ENCODE measurements at regions not wholly inside any gene's neighbourhood (a gene's known extent, or its start where the extent isn't known, plus 50 kb on each side); places are given as distances from the start of the nearest gene placed in this dataset.
"Not testable (repeated sequence)": the region's sequence is repeated elsewhere in the genome, so short reads cannot be mapped to it uniquely, and the experiment has no call there.

DNA sequence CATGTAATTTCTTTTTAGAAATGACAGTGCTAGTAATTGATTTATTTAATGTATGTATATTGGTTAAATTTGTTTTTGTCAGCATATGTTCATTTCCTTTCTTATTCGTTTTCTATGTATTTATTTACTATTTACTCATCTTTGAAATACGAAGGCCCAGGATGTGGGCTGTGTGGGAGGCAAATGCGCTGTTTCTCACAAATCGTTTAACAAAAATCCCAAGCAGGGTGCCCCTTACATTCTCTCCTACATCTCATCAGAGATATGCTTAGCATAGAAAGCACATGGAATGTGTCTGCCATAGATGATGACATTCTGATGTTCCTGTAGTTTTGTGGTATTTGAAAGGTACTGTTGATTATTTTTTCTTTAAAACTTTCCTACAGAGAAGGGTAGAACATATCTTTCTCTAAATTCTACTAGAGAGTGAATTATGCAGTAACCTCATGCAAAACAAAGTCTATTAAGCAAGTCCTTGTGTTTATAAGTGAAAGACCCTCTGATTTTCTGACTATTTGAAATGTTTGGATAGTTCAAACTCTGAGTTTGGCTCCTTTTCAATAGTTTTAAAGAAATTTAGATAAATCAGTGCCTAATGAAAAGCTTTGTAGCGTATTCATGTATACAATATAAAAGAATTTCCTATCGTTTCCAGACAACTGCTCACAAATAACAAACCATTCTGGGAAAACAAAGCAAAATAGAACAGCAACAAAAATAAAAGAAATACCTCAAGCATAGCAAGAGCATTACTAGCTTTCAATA is 111.1 kb upstream of the VGLL3 start:
- CTCF ChIA-PET: interaction anchor here (1.1 kb wide), 1 partner anchor 68 kb away, joined by 3 read pairs; no protein-coding TSS in a partner anchor

GRCh38 chr3:87097733-87098132 is 106.8 kb upstream of the VGLL3 start:
- DNase-seq (ENCODE audit: unreplicated experiment); BruUV-seq (replicated peaks); H3K4me3 Mint-ChIP-seq (ENCODE audit: unreplicated experiment); H3K27ac Mint-ChIP-seq (ENCODE audit: low read depth, unreplicated experiment); H3K36me3 Mint-ChIP-seq (ENCODE audit: insufficient read depth, unreplicated experiment); H3K9me3 Mint-ChIP-seq (ENCODE audit: unreplicated experiment); H3K4me1 Mint-ChIP-seq (ENCODE audit: insufficient read depth, unreplicated experiment); intact Hi-C loops (cut with micrococcal nuclease); H3K27me3 Mint-ChIP-seq (ENCODE audit: insufficient read depth, unreplicated experiment): not testable (repeated sequence)
- ChIA-PET CTCF (interaction anchor here (1.0 kb wide), 2 partner anchors 13 to 15 kb away, joined by 3 to 4 read pairs; no protein-coding TSS in a partner anchor), POLR2A (interaction anchor here (0.7 kb wide), 1 partner anchor 68 kb away, joined by 4 read pairs; no protein-coding TSS in a partner anchor)

More for the DNA sequence above, 111.1 kb upstream of the VGLL3 start:
- TF ChIP-seq, protein P1, sequence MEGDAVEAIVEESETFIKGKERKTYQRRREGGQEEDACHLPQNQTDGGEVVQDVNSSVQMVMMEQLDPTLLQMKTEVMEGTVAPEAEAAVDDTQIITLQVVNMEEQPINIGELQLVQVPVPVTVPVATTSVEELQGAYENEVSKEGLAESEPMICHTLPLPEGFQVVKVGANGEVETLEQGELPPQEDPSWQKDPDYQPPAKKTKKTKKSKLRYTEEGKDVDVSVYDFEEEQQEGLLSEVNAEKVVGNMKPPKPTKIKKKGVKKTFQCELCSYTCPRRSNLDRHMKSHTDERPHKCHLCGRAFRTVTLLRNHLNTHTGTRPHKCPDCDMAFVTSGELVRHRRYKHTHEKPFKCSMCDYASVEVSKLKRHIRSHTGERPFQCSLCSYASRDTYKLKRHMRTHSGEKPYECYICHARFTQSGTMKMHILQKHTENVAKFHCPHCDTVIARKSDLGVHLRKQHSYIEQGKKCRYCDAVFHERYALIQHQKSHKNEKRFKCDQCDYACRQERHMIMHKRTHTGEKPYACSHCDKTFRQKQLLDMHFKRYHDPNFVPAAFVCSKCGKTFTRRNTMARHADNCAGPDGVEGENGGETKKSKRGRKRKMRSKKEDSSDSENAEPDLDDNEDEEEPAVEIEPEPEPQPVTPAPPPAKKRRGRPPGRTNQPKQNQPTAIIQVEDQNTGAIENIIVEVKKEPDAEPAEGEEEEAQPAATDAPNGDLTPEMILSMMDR (IDR thresholded peaks at IDR 0.05; ENCODE audit: unreplicated experiment): no peak
- H3K27ac Mint-ChIP-seq (ENCODE audit: low read depth, unreplicated experiment): no peak overlapping the region
- no peak overlapping the region for H3K4me3 Mint-ChIP-seq (ENCODE audit: unreplicated experiment)
- BruUV-seq (replicated peaks): no TSS peak
- intact Hi-C loops (cut with micrococcal nuclease): no loop called here
- no peak for DNase-seq (ENCODE audit: unreplicated experiment)
- H3K4me1 Mint-ChIP-seq (ENCODE audit: insufficient read depth, unreplicated experiment): no peaks in the 10 kb centered on the region
- H3K27me3 Mint-ChIP-seq (ENCODE audit: insufficient read depth, unreplicated experiment): no peaks in the 10 kb centered on the region
- no peaks in the 10 kb centered on the region for H3K9me3 Mint-ChIP-seq (ENCODE audit: unreplicated experiment)
- POLR2A ChIA-PET: no interaction called here
- no peaks in the 10 kb centered on the region for H3K36me3 Mint-ChIP-seq (ENCODE audit: insufficient read depth, unreplicated experiment)

DNA sequence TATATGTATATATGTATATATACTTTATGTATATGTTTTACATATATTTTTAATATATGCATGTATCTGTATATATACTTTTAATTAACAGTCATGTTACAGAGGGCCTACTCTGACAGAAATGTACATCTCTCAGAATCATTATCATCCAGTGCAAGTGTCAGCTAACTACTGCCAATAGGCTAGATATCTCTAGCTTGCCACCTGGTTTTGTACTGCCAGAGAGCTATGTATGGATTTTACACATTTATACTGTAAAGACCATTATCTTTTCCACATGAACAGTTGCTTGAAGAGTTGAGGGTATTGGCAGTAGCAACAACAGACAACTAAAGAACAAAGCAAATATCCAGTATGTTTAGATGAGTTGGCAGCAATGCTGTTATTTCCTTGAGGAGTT is 99.7 kb upstream of the VGLL3 start:
- POLR2A ChIA-PET: no interaction called here
- no peak overlapping the region for H3K27ac Mint-ChIP-seq (ENCODE audit: low read depth, unreplicated experiment)
- no peaks in the 10 kb centered on the region for H3K9me3 Mint-ChIP-seq (ENCODE audit: unreplicated experiment)
- intact Hi-C loops (cut with micrococcal nuclease): no loop called here
- no peaks in the 10 kb centered on the region for H3K36me3 Mint-ChIP-seq (ENCODE audit: insufficient read depth, unreplicated experiment)
- no peak overlapping the region for H3K4me3 Mint-ChIP-seq (ENCODE audit: unreplicated experiment)
- H3K27me3 Mint-ChIP-seq (ENCODE audit: insufficient read depth, unreplicated experiment): no peaks in the 10 kb centered on the region
- no peaks in the 10 kb centered on the region for H3K4me1 Mint-ChIP-seq (ENCODE audit: insufficient read depth, unreplicated experiment)
- CTCF ChIA-PET: interaction anchor here (0.7 to 2.3 kb wide), 3 partner anchors 8 to 647 kb away, joined by 3 to 11 read pairs (median 3); no protein-coding TSS in a partner anchor
- no peak for DNase-seq (ENCODE audit: unreplicated experiment)
- BruUV-seq (replicated peaks): no TSS peak
- TF ChIP-seq, protein P1 (IDR thresholded peaks at IDR 0.05; ENCODE audit: unreplicated experiment): no peak

DNA sequence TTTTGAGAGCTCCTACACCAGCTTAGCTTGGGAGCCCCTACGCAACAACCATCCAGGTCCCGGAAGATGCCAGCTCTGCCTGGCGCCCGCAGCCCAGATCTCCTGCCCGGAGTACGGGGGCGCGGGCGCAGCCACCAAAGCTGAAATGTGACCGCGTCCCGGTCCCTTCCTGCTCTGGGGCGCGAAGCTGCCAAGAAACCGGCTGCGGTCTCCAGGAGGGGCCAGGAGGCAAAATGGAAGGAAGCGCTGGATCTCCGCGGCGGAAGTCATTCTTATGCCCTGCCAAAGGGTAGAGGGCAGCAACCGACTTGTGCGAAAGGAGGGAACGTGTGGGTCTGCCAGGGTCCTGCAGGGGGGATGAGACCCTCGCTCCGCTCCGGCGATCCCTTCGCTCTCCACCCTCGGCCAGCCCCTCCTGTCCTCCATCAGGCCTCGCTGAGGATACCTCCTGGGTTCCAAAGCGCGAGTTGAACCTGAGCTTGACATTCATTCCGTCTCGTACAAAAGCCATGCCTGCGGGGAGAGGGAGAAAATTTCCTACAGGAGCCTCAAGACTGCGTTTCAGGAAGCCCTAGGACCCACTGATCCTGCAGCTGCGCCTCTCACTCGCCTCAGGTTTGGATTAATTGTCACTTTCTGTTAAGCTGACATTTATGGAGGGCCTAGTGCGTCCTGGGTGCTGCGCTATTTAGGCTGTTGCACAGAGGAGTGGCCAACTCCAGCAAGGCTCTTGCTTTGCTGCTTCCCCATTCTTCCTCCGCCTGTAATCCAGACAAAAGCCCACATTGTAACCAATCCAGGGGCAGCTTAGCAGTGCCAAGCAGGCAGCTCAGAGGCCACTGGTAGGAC is 98.3 kb upstream of the VGLL3 start:
- intact Hi-C loops (cut with micrococcal nuclease): loop anchor here (10.0 kb wide), 1 partner anchor 524 kb away; no protein-coding TSS in a partner anchor
- BruUV-seq (replicated peaks): no TSS peak
- Mint-ChIP-seq H3K27ac (ENCODE audit: low read depth, unreplicated experiment) (no peak overlapping the region), H3K9me3 (ENCODE audit: unreplicated experiment) (no peaks in the 10 kb centered on the region), H3K36me3 (ENCODE audit: insufficient read depth, unreplicated experiment) (no peaks in the 10 kb centered on the region), H3K4me3 (ENCODE audit: unreplicated experiment) (no peak overlapping the region), H3K27me3 (ENCODE audit: insufficient read depth, unreplicated experiment) (no peaks in the 10 kb centered on the region), H3K4me1 (ENCODE audit: insufficient read depth, unreplicated experiment) (peaks cover 6% of the 10 kb centered on the region)
- no peak for DNase-seq (ENCODE audit: unreplicated experiment)
- ChIA-PET POLR2A (no interaction called here), CTCF (interaction anchor here (0.6 to 1.1 kb wide), 4 partner anchors 12 to 315 kb away, joined by 3 to 4 read pairs (median 4); no protein-coding TSS in a partner anchor)
- TF ChIP-seq, protein P1 (IDR thresholded peaks at IDR 0.05; ENCODE audit: unreplicated experiment): no peak

Data from MCF 10A (cell line).